ENCODE measurements at regions not wholly inside any gene's neighbourhood (a gene's known extent, or its start where the extent isn't known, plus 50 kb on each side); places are given as distances from the start of the nearest gene placed in this dataset.

DNA sequence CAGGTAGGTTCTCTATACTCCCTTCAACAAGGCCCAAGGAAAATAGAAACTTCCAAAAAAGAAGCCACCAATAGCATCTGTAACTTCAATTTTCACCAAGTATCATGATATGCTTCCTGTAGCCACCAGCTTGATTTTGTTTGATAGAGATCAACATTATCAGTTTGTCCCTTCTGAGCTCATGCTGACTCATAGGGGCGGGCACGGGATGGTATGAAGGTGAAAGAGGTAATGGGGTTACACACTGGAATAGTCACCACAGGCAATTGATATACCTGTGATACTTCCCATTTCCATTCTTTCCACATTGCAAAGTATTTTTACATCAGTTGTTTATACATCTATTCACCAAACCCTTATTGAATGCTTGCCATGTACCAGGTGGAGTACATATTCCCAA is 134.1 kb downstream of the KCNA5 start:
- H3K27ac Mint-ChIP-seq, result no peak overlapping the region
- no peaks in the 10 kb centered on the region for H3K4me1 Mint-ChIP-seq
- no peaks in the 10 kb centered on the region for H3K9me3 Mint-ChIP-seq
- peaks cover 2% of the 10 kb centered on the region for H3K27me3 Mint-ChIP-seq
- no peaks in the 10 kb centered on the region for H3K36me3 Mint-ChIP-seq
- H3K4me3 Mint-ChIP-seq, result no peak overlapping the region

- no peak overlapping the region for H3K4me3 Mint-ChIP-seq
- H3K27me3 Mint-ChIP-seq, result peaks cover 4% of the 10 kb centered on the region
- H3K27ac Mint-ChIP-seq, result no peak overlapping the region
- H3K9me3 Mint-ChIP-seq, result no peaks in the 10 kb centered on the region
- no peaks in the 10 kb centered on the region for H3K36me3 Mint-ChIP-seq
- H3K4me1 Mint-ChIP-seq, result no peaks in the 10 kb centered on the region
These were observed 134.9 kb downstream of the KCNA5 start for GRCh38 chr12:5178571-5178970.

DNA sequence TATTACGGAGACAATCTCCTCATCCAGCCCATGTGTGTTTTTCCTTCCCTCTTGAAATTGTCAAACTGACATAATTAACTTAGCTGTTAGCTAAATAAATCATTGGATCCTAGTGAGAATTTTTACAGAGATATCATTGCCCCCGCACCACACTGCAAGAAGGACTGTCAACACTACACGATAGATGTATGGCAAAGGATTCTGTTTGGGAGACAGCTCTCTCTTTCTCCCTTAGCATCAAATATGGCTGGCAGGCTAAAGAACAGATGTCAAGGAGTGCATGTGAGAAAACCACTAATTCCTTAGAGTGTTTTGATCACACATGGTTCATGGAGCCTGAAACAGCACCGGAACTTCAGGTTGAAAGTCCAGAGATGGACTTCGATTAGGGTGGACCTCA is 136.8 kb downstream of the KCNA5 start:
- Mint-ChIP-seq H3K27ac (no peak overlapping the region), H3K36me3 (no peaks in the 10 kb centered on the region), H3K27me3 (peaks cover 7% of the 10 kb centered on the region), H3K4me3 (no peak overlapping the region), H3K9me3 (no peaks in the 10 kb centered on the region), H3K4me1 (no peaks in the 10 kb centered on the region)

- no peak overlapping the region for H3K27ac Mint-ChIP-seq
- H3K36me3 Mint-ChIP-seq, result no peaks in the 10 kb centered on the region
- H3K9me3 Mint-ChIP-seq, result no peaks in the 10 kb centered on the region
- H3K4me1 Mint-ChIP-seq, result no peaks in the 10 kb centered on the region
- no peak overlapping the region for H3K4me3 Mint-ChIP-seq
- peaks cover 7% of the 10 kb centered on the region for H3K27me3 Mint-ChIP-seq
These were observed 140.5 kb downstream of the KCNA5 start for GRCh38 chr12:5184186-5184585.

- H3K4me1 Mint-ChIP-seq, result no peaks in the 10 kb centered on the region
- H3K9me3 Mint-ChIP-seq, result no peaks in the 10 kb centered on the region
- H3K4me3 Mint-ChIP-seq, result no peak overlapping the region
- H3K27me3 Mint-ChIP-seq, result peaks cover 7% of the 10 kb centered on the region
- H3K27ac Mint-ChIP-seq, result no peak overlapping the region
- H3K36me3 Mint-ChIP-seq, result no peaks in the 10 kb centered on the region
These were observed 141.9 kb downstream of the KCNA5 start for GRCh38 chr12:5185435-5186069.

DNA sequence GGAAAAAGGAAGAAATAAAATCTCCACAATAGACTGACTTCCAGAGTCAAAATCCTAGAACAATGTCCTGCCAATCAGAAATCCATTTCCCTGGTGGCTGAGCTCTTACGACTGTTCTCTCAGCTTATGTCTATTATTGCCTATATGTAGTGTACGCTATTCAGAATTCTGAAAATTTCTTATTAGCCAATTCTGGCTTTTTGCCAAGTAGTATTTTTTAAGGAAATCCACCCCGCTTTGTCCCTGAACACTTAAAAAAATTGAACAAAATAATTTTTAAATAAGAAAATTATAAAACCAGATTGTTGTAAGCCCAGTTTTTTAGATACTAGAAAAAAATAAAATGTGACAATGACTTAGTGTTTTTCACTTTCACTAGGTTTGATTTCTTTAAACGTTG is 143.0 kb downstream of the KCNA5 start:
- no peak overlapping the region for H3K27ac Mint-ChIP-seq
- no peaks in the 10 kb centered on the region for H3K36me3 Mint-ChIP-seq
- peaks cover 7% of the 10 kb centered on the region for H3K27me3 Mint-ChIP-seq
- H3K4me3 Mint-ChIP-seq, result no peak overlapping the region
- no peaks in the 10 kb centered on the region for H3K4me1 Mint-ChIP-seq
- H3K9me3 Mint-ChIP-seq, result no peaks in the 10 kb centered on the region

- H3K27me3 Mint-ChIP-seq, result peaks cover 7% of the 10 kb centered on the region
- no peak overlapping the region for H3K27ac Mint-ChIP-seq
- H3K36me3 Mint-ChIP-seq, result no peaks in the 10 kb centered on the region
- no peak overlapping the region for H3K4me3 Mint-ChIP-seq
- no peaks in the 10 kb centered on the region for H3K4me1 Mint-ChIP-seq
- no peaks in the 10 kb centered on the region for H3K9me3 Mint-ChIP-seq
These were observed 143.5 kb downstream of the KCNA5 start for GRCh38 chr12:5187136-5187535.

DNA sequence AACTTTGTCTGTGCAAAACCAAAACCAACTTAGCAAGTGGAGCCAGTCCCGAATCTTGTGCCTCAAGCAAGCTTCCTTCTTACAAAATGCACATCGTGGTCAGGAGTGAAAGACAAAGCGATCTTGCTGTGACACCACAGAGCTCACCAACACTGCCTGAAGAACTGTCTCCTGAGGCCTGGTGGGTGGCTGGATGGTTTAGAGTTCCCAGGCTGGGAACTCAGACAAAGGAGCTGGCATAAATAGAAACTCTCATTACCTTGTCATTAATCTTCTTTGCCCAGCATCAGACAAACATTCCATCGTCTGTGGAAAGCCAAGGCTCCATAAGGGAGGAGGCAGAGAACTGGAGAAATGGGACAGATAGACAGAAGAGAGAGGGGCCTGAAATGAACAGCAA is 144.8 kb downstream of the KCNA5 start:
- H3K27ac Mint-ChIP-seq, result no peak overlapping the region
- H3K4me1 Mint-ChIP-seq, result no peaks in the 10 kb centered on the region
- H3K36me3 Mint-ChIP-seq, result no peaks in the 10 kb centered on the region
- no peaks in the 10 kb centered on the region for H3K9me3 Mint-ChIP-seq
- H3K27me3 Mint-ChIP-seq, result peaks cover 6% of the 10 kb centered on the region
- H3K4me3 Mint-ChIP-seq, result no peak overlapping the region

DNA sequence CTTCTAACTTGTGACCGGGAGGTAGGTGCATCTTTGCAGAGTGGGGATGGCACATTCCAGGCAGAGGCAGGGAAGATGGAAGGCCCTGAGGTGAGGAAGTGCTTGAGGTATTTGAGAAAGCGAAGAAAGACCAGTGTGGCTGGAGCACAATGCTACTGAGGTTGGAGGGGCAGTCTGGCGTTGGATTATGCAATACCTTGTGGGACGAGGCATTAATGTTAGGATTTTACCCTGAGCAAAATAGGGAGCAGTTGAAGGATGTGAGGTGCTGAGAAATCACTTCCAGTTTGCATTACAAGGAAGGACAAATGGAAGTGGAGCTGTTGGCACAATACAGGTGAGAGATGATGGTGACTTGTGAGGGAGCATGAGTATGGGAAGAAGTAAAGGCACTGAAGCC is 145.5 kb downstream of the KCNA5 start:
- Mint-ChIP-seq H3K4me1 (no peaks in the 10 kb centered on the region), H3K4me3 (no peak overlapping the region), H3K36me3 (no peaks in the 10 kb centered on the region), H3K27ac (no peak overlapping the region), H3K9me3 (no peaks in the 10 kb centered on the region), H3K27me3 (peaks cover 5% of the 10 kb centered on the region)

DNA sequence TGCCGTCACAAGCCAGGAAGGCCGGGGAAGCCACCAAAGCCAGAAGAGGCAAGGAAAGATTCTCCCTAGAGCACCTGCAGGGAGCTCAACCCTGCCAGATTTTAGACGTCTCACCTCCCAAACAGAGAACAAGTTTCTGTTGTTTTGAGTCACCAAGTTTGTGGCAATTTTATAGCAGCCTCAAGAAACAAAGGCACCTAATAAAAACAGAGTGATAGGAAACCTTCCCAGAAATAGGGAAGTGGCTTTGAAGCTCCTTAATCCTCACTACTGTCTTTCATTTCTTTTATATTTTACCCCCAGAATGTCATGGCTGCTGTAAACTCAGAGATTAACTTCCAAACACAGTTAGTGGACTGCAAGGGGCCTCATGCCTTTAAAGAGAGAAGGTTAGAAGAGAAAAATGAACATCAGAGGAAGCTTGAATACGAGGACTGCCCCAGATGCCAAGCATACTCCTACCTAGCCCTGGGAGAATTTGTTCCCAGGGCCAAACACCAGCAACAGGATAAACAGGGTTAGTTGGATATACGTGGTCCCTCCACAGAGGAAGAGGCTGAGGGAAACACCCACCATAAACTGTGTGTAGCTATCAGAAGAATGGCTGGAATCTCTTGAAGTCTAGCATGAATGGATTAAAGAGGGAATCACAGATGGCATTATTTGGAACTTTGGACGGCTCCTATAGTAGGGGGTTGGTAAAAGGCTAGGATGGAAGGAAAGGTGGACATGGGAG is 148.3 kb downstream of the KCNA5 start:
- Mint-ChIP-seq H3K36me3 (no peaks in the 10 kb centered on the region), H3K4me1 (no peaks in the 10 kb centered on the region), H3K9me3 (no peaks in the 10 kb centered on the region), H3K27me3 (peaks cover 1% of the 10 kb centered on the region), H3K4me3 (no peak overlapping the region), H3K27ac (no peak overlapping the region)

DNA sequence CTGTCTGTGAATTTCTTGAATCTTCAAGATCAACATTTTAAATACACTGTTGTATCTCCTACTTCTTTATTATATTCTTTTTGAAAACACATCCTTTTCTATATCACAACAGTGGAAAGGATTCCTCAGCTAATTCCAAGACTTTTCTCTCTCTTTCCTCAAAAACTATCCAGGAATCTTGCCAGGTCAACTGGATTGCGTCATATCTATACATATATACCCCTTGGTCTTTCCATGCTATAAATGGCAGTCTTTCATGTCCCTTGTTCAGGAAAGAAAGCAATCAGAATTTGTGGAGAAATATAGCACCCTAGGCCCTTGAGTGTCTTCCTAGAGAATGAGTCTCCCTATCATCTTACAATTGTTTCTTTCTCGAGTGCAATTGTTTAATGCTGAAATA is 149.0 kb downstream of the KCNA5 start:
- H3K27ac Mint-ChIP-seq, result no peak overlapping the region
- H3K4me1 Mint-ChIP-seq, result no peaks in the 10 kb centered on the region

DNA sequence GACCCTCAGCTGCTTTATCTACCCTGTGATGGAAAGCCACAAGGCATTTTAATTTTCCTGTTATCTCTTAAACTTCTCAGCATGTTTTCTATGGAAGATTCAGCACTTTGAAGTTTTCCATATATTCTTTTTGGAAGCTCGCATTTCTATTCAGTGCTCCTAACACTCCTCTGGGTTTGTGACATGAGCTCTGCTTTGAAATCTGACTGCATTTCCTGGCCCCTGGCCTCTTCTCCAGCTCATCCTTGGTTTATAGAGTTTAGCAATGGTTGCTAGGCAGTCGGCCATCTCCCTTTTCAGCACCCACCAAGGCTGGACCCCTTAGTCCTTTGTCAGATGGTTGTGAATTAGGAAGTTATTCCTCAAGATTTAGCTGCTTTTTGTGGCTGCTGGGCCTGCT is 150.6 kb downstream of the KCNA5 start:
- no peak overlapping the region for H3K4me3 Mint-ChIP-seq
- H3K27me3 Mint-ChIP-seq, result peaks cover 2% of the 10 kb centered on the region
- no peaks in the 10 kb centered on the region for H3K9me3 Mint-ChIP-seq
- H3K4me1 Mint-ChIP-seq, result no peaks in the 10 kb centered on the region
- H3K36me3 Mint-ChIP-seq, result no peaks in the 10 kb centered on the region
- no peak overlapping the region for H3K27ac Mint-ChIP-seq

More for the DNA sequence above, 149.0 kb downstream of the KCNA5 start:
- H3K36me3 Mint-ChIP-seq, result no peaks in the 10 kb centered on the region
- no peak overlapping the region for H3K4me3 Mint-ChIP-seq
- H3K9me3 Mint-ChIP-seq, result no peaks in the 10 kb centered on the region
- H3K27me3 Mint-ChIP-seq, result peaks cover 1% of the 10 kb centered on the region

DNA sequence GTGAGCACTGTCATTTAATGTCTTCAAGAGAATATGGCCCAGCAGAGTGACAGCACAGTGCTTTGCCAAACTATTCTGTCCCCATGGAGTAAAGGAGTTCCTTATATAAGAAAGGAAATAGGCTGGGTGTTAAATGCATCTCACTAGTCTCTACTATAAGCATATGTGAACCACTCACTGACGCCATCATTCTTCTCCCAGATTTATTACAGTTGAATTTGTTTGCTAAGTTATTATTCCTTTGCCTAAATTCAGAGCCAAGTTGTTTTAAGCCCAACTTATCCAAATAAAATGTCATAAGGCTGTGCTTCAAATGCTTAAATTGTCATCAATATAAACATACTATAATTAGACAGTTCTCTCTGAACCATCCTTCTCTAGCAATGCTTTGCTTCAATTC is 151.6 kb downstream of the KCNA5 start:
- H3K27me3 Mint-ChIP-seq, result peaks cover 6% of the 10 kb centered on the region
- no peaks in the 10 kb centered on the region for H3K36me3 Mint-ChIP-seq

GRCh38 chr12:5195691-5196090 is 152.0 kb downstream of the KCNA5 start:
- no peaks in the 10 kb centered on the region for H3K9me3 Mint-ChIP-seq
- no peak overlapping the region for H3K4me3 Mint-ChIP-seq
- H3K27me3 Mint-ChIP-seq, result peaks cover 6% of the 10 kb centered on the region

More for the DNA sequence above, 151.6 kb downstream of the KCNA5 start:
- H3K27ac Mint-ChIP-seq, result no peak overlapping the region
- H3K4me1 Mint-ChIP-seq, result no peaks in the 10 kb centered on the region
- no peak overlapping the region for H3K4me3 Mint-ChIP-seq
- no peaks in the 10 kb centered on the region for H3K9me3 Mint-ChIP-seq

DNA sequence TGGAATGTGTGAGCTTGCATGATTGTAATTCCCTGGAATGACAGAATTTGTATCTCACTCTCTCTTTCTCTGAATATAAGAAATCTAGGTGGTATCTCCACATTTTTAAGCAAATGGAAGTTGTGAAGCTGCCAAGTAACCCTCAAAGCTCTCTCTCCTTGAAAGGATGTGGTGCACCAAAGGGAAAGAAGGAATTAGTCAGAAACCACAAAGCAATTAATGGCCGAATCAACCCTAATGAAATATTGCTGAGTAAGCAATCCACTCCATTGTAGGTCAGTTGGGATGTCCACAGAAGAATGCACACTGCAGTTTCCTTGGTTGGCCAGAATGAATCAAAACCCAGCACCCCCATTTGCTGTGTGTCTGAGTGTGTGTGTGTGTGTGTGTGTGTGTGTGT is 153.5 kb downstream of the KCNA5 start:
- Mint-ChIP-seq H3K9me3 (no peaks in the 10 kb centered on the region), H3K4me3 (no peak overlapping the region), H3K4me1 (no peaks in the 10 kb centered on the region), H3K27ac (no peak overlapping the region), H3K27me3 (peaks cover 6% of the 10 kb centered on the region), H3K36me3 (no peaks in the 10 kb centered on the region)

More at GRCh38 chr12:5195691-5196090, 152.0 kb downstream of the KCNA5 start:
- Mint-ChIP-seq H3K36me3 (no peaks in the 10 kb centered on the region), H3K27ac (no peak overlapping the region), H3K4me1 (no peaks in the 10 kb centered on the region)

GRCh38 chr12:5197656-5198055 is 154.0 kb downstream of the KCNA5 start:
- Mint-ChIP-seq H3K4me3 (no peak overlapping the region), H3K36me3 (no peaks in the 10 kb centered on the region), H3K27ac (no peak overlapping the region), H3K4me1 (no peaks in the 10 kb centered on the region), H3K9me3 (no peaks in the 10 kb centered on the region), H3K27me3 (peaks cover 6% of the 10 kb centered on the region)
